ENCODE measurements at regions not wholly inside any gene's neighbourhood (a gene's known extent, or its start where the extent isn't known, plus 50 kb on each side); places are given as distances from the start of the nearest gene placed in this dataset.

- TF ChIP-seq CTCF (IDR thresholded peaks at IDR 0.05) (no peak), POLR2A (IDR thresholded peaks at IDR 0.05) (no peak), EP300 (IDR thresholded peaks at IDR 0.05) (no peak), POLR2AphosphoS5 (IDR thresholded peaks at IDR 0.05) (no peak)
Observed at GRCh38 chr2:104340162-104340561, 513.8 kb upstream of the POU3F3 start.
